Pancreas (tissue), 10 donors: ENCODE measurements at regions not wholly inside any gene's neighbourhood (a gene's known extent, or its start where the extent isn't known, plus 50 kb on each side); places are given as distances from the start of the nearest gene placed in this dataset.
"Not testable (repeated sequence)": the region's sequence is repeated elsewhere in the genome, so short reads cannot be mapped to it uniquely, and the experiment has no call there.

ENCODE experiments used
- ATAC-seq, 4 donors: fragments of 200-7000 bp; cut with Tn5 transposase; one replicate each; pipeline versions ENCODE4 v1.8.0 to v1.9.1; 2020; ENCODE audit warnings: mild to moderate bottlenecking in 4 of 4, moderate library complexity in 4 of 4
- DNase-seq, 6 donors: peaks; one replicate each; pipeline ENCODE4 v3.0.0-alpha.2; 2020
- FAIRE-seq: peaks from 2 replicates; lab custom pipeline; 2012; peaks lifted over from hg19 to GRCh38; lab: Jason Lieb, UNC
- H3K27ac ChIP-seq, 4 donors: fragments of 200-600 bp; sonication (generic); 1 replicate in 3 of 4; 2 replicates in 1 of 4; pipeline versions ENCODE4 v1.5.0 to v1.8.0; 2020
- H3K27me3 ChIP-seq, 4 donors: fragments of 200-600 bp; one replicate each; pipeline ENCODE4 v1.8.0; 2021
- H3K36me3 ChIP-seq, 3 donors: fragments of 200-600 bp; sonication (generic) in 1 of 3; one replicate each; pipeline versions ENCODE4 v1.5.0 to v1.8.0; 2020 to 2021
- H3K4me1 ChIP-seq, 3 donors: fragments of 200-600 bp; one replicate each; pipeline ENCODE4 v1.8.0; 2021
- H3K4me3 ChIP-seq, 4 donors: fragments of 200-600 bp; sonication (generic) in 2 of 4; one replicate each; pipeline versions ENCODE4 v1.5.0 to v1.8.0; 2020 to 2021
- H3K9me3 ChIP-seq, 4 donors: fragments of 200-600 bp; one replicate each; pipeline ENCODE4 v1.8.0; 2021
- CTCF ChIP-seq, 4 donors: fragments of 200-600 bp; sonication (generic) in 3 of 4; IDR thresholded peaks; one replicate each; pipeline versions ENCODE4 v1.5.0 to v1.8.0; 2021; ENCODE audit warnings: antibody characterized with exemption in 4 of 4
- WGBS, 2 donors: extraction: QIAGEN DNeasy Blood & Tissue Kit; methylation state at CpG; one replicate each; pipeline ENCODE4 v1.1.7; 2013; 5-methylcytosine and 5-hydroxymethylcytosine counted together
- intact Hi-C, 3 donors: fragments of 100-400 bp; cut with DNase I; formaldehyde crosslinking; loops; one replicate each; pipeline versions ENCODE4 v1.11.1 to v1.14.2; 2022
- donor health status: healthy with polysubstance abuse.
- donor health status: DM: no; HTN: no; CAD: no; lungs with moderate emphysema.
- donor health status: DM: no; HTN: no; CAD: no.
- donor health status: control.
- donor health status: control.
- donor health status: Bipolar disorder and iron deficiency.
- donor health status: DM: yes; HTN: yes; CAD: no.
- donor health status: DM: no; HTN: no; CAD: no.
- donor health status: DM: no; HTN: no; CAD: no.
- donor health status: DM: yes; HTN: yes; CAD: no.

GRCh38 chr18:28736223-28736622 is 559.3 kb upstream of the CDH2 start:
- WGBS, 2 donors = 61 to 79% methylated on average over 2 of the region's 2 CpGs
- no peak for FAIRE-seq
- Histone ChIP-seq H3K4me3 (no peak overlapping the region), H3K36me3 (no peaks in the 10 kb centered on the region), H3K9me3 (no peaks in the 10 kb centered on the region), H3K27ac (no peak overlapping the region), H3K4me1 (no peaks in the 10 kb centered on the region), H3K27me3 (no peaks in the 10 kb centered on the region)
- no peak for TF ChIP-seq CTCF (IDR thresholded peaks at IDR 0.05)
- intact Hi-C loops = no loop called here
- DNase-seq = no peak
- ATAC-seq = no peak

- Histone ChIP-seq H3K4me1 (no peaks in the 10 kb centered on the region), H3K9me3 (no peaks in the 10 kb centered on the region), H3K27ac (no peak overlapping the region), H3K36me3 (no peaks in the 10 kb centered on the region), H3K27me3 (no peaks in the 10 kb centered on the region), H3K4me3 (no peak overlapping the region)
- TF ChIP-seq CTCF (IDR thresholded peaks at IDR 0.05) = no peak
- ATAC-seq (peak in 1 of 4 donors; percentile 49), FAIRE-seq (no peak), DNase-seq (no peak)
- 50 to 62% methylated on average over 2 of the region's 2 CpGs for WGBS, 2 donors
- intact Hi-C loops = no loop called here
Observed at GRCh38 chr18:28735731-28736130, 558.8 kb upstream of the CDH2 start.

GRCh38 chr18:28729321-28729720 is 552.4 kb upstream of the CDH2 start:
- no peak for DNase-seq
- H3K36me3 ChIP-seq = no peaks in the 10 kb centered on the region
- intact Hi-C loops = no loop called here
- no peak overlapping the region for H3K4me3 ChIP-seq
- H3K27ac ChIP-seq = no peak overlapping the region
- no peak for FAIRE-seq
- TF ChIP-seq CTCF (IDR thresholded peaks at IDR 0.05) = no peak
- H3K27me3 ChIP-seq = no peaks in the 10 kb centered on the region
- WGBS, 2 donors = 45 to 57% methylated on average over 1 of the region's 1 CpG
- ATAC-seq = no peak
- no peaks in the 10 kb centered on the region for H3K4me1 ChIP-seq
- no peaks in the 10 kb centered on the region for H3K9me3 ChIP-seq

- no peak overlapping the region for H3K4me3 ChIP-seq
- ATAC-seq (no peak), DNase-seq (no peak), FAIRE-seq (no peak)
- no peaks in the 10 kb centered on the region for H3K27me3 ChIP-seq
- no peaks in the 10 kb centered on the region for H3K36me3 ChIP-seq
- 24 to 28% methylated on average over 2 of the region's 2 CpGs for WGBS, 2 donors
- H3K4me1 ChIP-seq = no peaks in the 10 kb centered on the region
- H3K27ac ChIP-seq = no peak overlapping the region
- no peaks in the 10 kb centered on the region for H3K9me3 ChIP-seq
- no peak for TF ChIP-seq CTCF (IDR thresholded peaks at IDR 0.05)
- intact Hi-C loops = no loop called here
Observed at GRCh38 chr18:28728891-28729290, 552.0 kb upstream of the CDH2 start.

- H3K27ac ChIP-seq, intact Hi-C loops, H3K4me1 ChIP-seq, H3K36me3 ChIP-seq, FAIRE-seq, ATAC-seq, H3K27me3 ChIP-seq, H3K4me3 ChIP-seq, H3K9me3 ChIP-seq, DNase-seq: not testable (repeated sequence)
- 69 to 83% methylated on average over 4 of the region's 4 CpGs for WGBS, 2 donors
Observed at GRCh38 chr18:28727189-28727588, 550.3 kb upstream of the CDH2 start.

- ATAC-seq (no peak), FAIRE-seq (no peak), DNase-seq (no peak)
- H3K27me3 ChIP-seq = no peaks in the 10 kb centered on the region
- H3K27ac ChIP-seq = no peak overlapping the region
- intact Hi-C loops = no loop called here
- no peak overlapping the region for H3K4me3 ChIP-seq
- no peaks in the 10 kb centered on the region for H3K9me3 ChIP-seq
- no peaks in the 10 kb centered on the region for H3K4me1 ChIP-seq
- H3K36me3 ChIP-seq = no peaks in the 10 kb centered on the region
- 56 to 67% methylated on average over 2 of the region's 2 CpGs for WGBS, 2 donors
- TF ChIP-seq CTCF (IDR thresholded peaks at IDR 0.05) = no peak
Observed at GRCh38 chr18:28725876-28726275, 548.9 kb upstream of the CDH2 start.
